MCF 10A (cell line): ENCODE measurements at regions not wholly inside any gene's neighbourhood (a gene's known extent, or its start where the extent isn't known, plus 50 kb on each side); places are given as distances from the start of the nearest gene placed in this dataset.
A peak's percentile ranks its signal among the peaks of the same experiment; 100 is the strongest.

ENCODE experiments used
- BruUV-seq: library from RNA; stranded (reverse); fragments of 400-500 nt; replicated peaks from 2 replicates; lab custom pipeline; 2021; lab: Mats Ljungman, UMichigan
- CTCF ChIA-PET: fragments of 300-600 bp; sonication (Branson Sonifier 250); formaldehyde crosslinking; extraction: SDS; loops from one replicate; lab custom pipeline; 2021; ENCODE audit warnings: antibody characterized with exemption, inconsistent platforms; lab: Yijun Ruan, JAX
- POLR2A ChIA-PET: fragments of 300-600, 350-650 bp; sonication (Branson Sonifier 250); formaldehyde crosslinking; extraction: SDS; loops from one replicate; lab custom pipeline; 2020; ENCODE audit warnings: antibody characterized with exemption, inconsistent platforms; lab: Yijun Ruan, JAX
- DNase-seq: peaks from one replicate; pipeline ENCODE4 v3.0.0-alpha.2; 2018; ENCODE audit not compliant: unreplicated experiment
- H3K27ac Mint-ChIP-seq: one replicate; pipeline ENCODE4 v1.8.0; 2022; ENCODE audit warnings: mild to moderate bottlenecking, low read depth, mixed read lengths; ENCODE audit not compliant: unreplicated experiment
- H3K27me3 Mint-ChIP-seq: one replicate; pipeline ENCODE4 v1.8.0; 2022; ENCODE audit warnings: mixed read lengths; ENCODE audit not compliant: insufficient read depth, unreplicated experiment
- H3K36me3 Mint-ChIP-seq: one replicate; pipeline ENCODE4 v1.8.0; 2022; ENCODE audit warnings: mild to moderate bottlenecking, moderate library complexity, mixed read lengths; ENCODE audit not compliant: insufficient read depth, unreplicated experiment
- H3K4me1 Mint-ChIP-seq: one replicate; pipeline ENCODE4 v1.8.0; 2022; ENCODE audit warnings: mixed read lengths; ENCODE audit not compliant: insufficient read depth, unreplicated experiment
- H3K4me3 Mint-ChIP-seq: one replicate; pipeline ENCODE4 v1.8.0; 2022; ENCODE audit warnings: mild to moderate bottlenecking, moderate library complexity, mixed read lengths; ENCODE audit not compliant: unreplicated experiment
- H3K9me3 Mint-ChIP-seq: one replicate; pipeline ENCODE4 v1.8.0; 2022; ENCODE audit warnings: mixed read lengths; ENCODE audit not compliant: unreplicated experiment
- CTCF ChIP-seq: fragments of 200-600 bp; IDR thresholded peaks from one replicate; pipeline ENCODE4 v1.8.0; 2022; ENCODE audit warnings: antibody characterized with exemption, mild to moderate bottlenecking; ENCODE audit not compliant: unreplicated experiment
- intact Hi-C: fragments of 100-400 bp; cut with micrococcal nuclease; formaldehyde crosslinking; loops from 2 replicates; pipeline ENCODE4 v1.14.1; 2022

- Mint-ChIP-seq H3K4me3 (no peak overlapping the region), H3K4me1 (peaks cover 23% of the 10 kb centered on the region), H3K36me3 (no peaks in the 10 kb centered on the region), H3K9me3 (no peaks in the 10 kb centered on the region), H3K27me3 (no peaks in the 10 kb centered on the region), H3K27ac (peak overlapping the region; percentile 79)
- DNase-seq, result peak; percentile 56
- POLR2A ChIA-PET, result interaction anchor here (0.5 to 1.9 kb wide), 6 partner anchors 8 to 1107 kb away, joined by 3 to 9 read pairs (median 4); no protein-coding TSS in a partner anchor
- intact Hi-C loops, result no loop called here
- no TSS peak for BruUV-seq
- TF ChIP-seq CTCF, result no peak
- CTCF ChIA-PET, result interaction anchor here (1.1 kb wide), 1 partner anchor 956 kb away, joined by 3 read pairs; no protein-coding TSS in a partner anchor
Measured at GRCh38 chr14:53391631-53392285, 238.6 kb upstream of the DDHD1 start.

- Mint-ChIP-seq H3K4me1 (peaks cover 23% of the 10 kb centered on the region), H3K27ac (peak overlapping the region; percentile 79), H3K4me3 (no peak overlapping the region), H3K9me3 (no peaks in the 10 kb centered on the region), H3K36me3 (no peaks in the 10 kb centered on the region), H3K27me3 (no peaks in the 10 kb centered on the region)
- no TSS peak for BruUV-seq
- POLR2A ChIA-PET, result interaction anchor here (0.7 to 1.7 kb wide), 3 partner anchors 9 to 951 kb away, joined by 3 to 4 read pairs (median 3); no protein-coding TSS in a partner anchor
- CTCF ChIA-PET, result interaction anchor here (1.1 kb wide), 1 partner anchor 957 kb away, joined by 3 read pairs; no protein-coding TSS in a partner anchor
- no peak for TF ChIP-seq CTCF
- peak; percentile 58 for DNase-seq
- intact Hi-C loops, result no loop called here
Measured at GRCh38 chr14:53391156-53391555, 238.0 kb upstream of the DDHD1 start.

GRCh38 chr14:53390008-53390407, 236.9 kb upstream of the DDHD1 start:
- H3K4me1 Mint-ChIP-seq, result peaks cover 23% of the 10 kb centered on the region
- no peak overlapping the region for H3K4me3 Mint-ChIP-seq
- H3K27me3 Mint-ChIP-seq, result no peaks in the 10 kb centered on the region
- BruUV-seq, result no TSS peak
- ChIA-PET POLR2A (interaction anchor here (0.6 to 1.9 kb wide), 6 partner anchors 14 to 862 kb away, joined by 3 to 5 read pairs (median 3); no protein-coding TSS in a partner anchor), CTCF (interaction anchor here (0.6 to 0.8 kb wide), 2 partner anchors 17 to 719 kb away, joined by 3 read pairs; no protein-coding TSS in a partner anchor)
- no peak for DNase-seq
- no peaks in the 10 kb centered on the region for H3K9me3 Mint-ChIP-seq
- TF ChIP-seq CTCF, result no peak
- H3K36me3 Mint-ChIP-seq, result no peaks in the 10 kb centered on the region
- peak overlapping the region; percentile 7 for H3K27ac Mint-ChIP-seq
- intact Hi-C loops, result no loop called here

- ChIA-PET POLR2A (interaction anchor here (0.6 to 1.9 kb wide), 4 partner anchors 14 to 550 kb away, joined by 3 to 5 read pairs (median 4); no protein-coding TSS in a partner anchor), CTCF (interaction anchor here (0.6 to 0.8 kb wide), 5 partner anchors 24 to 1365 kb away, joined by 3 to 5 read pairs (median 3); no protein-coding TSS in a partner anchor)
- H3K4me1 Mint-ChIP-seq, result peaks cover 30% of the 10 kb centered on the region
- no peak for TF ChIP-seq CTCF
- H3K27ac Mint-ChIP-seq, result no peak overlapping the region
- no peak overlapping the region for H3K4me3 Mint-ChIP-seq
- no peaks in the 10 kb centered on the region for H3K27me3 Mint-ChIP-seq
- DNase-seq, result no peak
- H3K36me3 Mint-ChIP-seq, result no peaks in the 10 kb centered on the region
- intact Hi-C loops, result no loop called here
- BruUV-seq, result no TSS peak
- no peaks in the 10 kb centered on the region for H3K9me3 Mint-ChIP-seq
Measured at GRCh38 chr14:53389202-53389601, 236.1 kb upstream of the DDHD1 start.
